Heart left ventricle (tissue), 16 donors: ENCODE measurements at regions not wholly inside any gene's neighbourhood (a gene's known extent, or its start where the extent isn't known, plus 50 kb on each side); places are given as distances from the start of the nearest gene placed in this dataset.

Experiments used
- ATAC-seq, 4 donors: fragments of 200-7000 bp; cut with Tn5 transposase; one replicate each; pipeline ENCODE4 v1.9.1; 2020 to 2022; ENCODE audit warnings: moderate library complexity in 4 of 4, mild to moderate bottlenecking in 3 of 4, moderate number of reproducible peaks in 1 of 4
- DNase-seq, 5 donors: peaks; one replicate each; pipeline ENCODE4 v3.0.0-alpha.2; 2020
- H3K27ac ChIP-seq, 12 donors: fragments of 200-600 bp; sonication (generic) in 4 of 12; one replicate each; pipeline versions ENCODE4 v1.5.0 to v1.8.0; 2016 to 2022; ENCODE audit warnings: mild to moderate bottlenecking in 2 of 12
- H3K27me3 ChIP-seq, 9 donors: fragments of 200-600 bp; sonication (generic) in 2 of 9; one replicate each; pipeline versions ENCODE4 v1.5.1 to v1.8.0; 2016 to 2022; ENCODE audit warnings: mild to moderate bottlenecking in 3 of 9
- H3K36me3 ChIP-seq, 9 donors: fragments of 200-600 bp; sonication (generic) in 2 of 9; one replicate each; pipeline versions ENCODE4 v1.5.0 to v1.8.0; 2018 to 2022; ENCODE audit warnings: mild to moderate bottlenecking in 2 of 9
- H3K4me1 ChIP-seq, 12 donors: fragments of 200-600 bp; sonication (generic) in 4 of 12; one replicate each; pipeline versions ENCODE4 v1.5.0 to v1.8.0; 2016 to 2022; ENCODE audit warnings: mild to moderate bottlenecking in 3 of 12
- H3K4me3 ChIP-seq, 12 donors: fragments of 200-600 bp; sonication (generic) in 4 of 12; one replicate each; pipeline versions ENCODE4 v1.5.0 to v1.8.0; 2017 to 2022; ENCODE audit warnings: mild to moderate bottlenecking in 9 of 12, moderate library complexity in 4 of 12
- H3K9me3 ChIP-seq, 12 donors: fragments of 200-600 bp; sonication (generic) in 4 of 12; one replicate each; pipeline versions ENCODE4 v1.5.0 to v1.8.0; 2016 to 2022; ENCODE audit warnings: mild to moderate bottlenecking in 1 of 12
- POLR2A ChIP-seq, 2 donors: fragments of 450-650 bp; IDR thresholded peaks; one replicate each; pipeline ENCODE4 v1.6.1; 2017; ENCODE audit warnings: antibody characterized with exemption in 2 of 2, mild to moderate bottlenecking in 2 of 2, moderate library complexity in 2 of 2
- WGBS, 4 donors: extraction: QIAGEN DNeasy Blood & Tissue Kit in 2 of 4; methylation state at CpG; one replicate each; pipeline versions ENCODE4 v1.1.5 to v1.1.7; 2013 to 2018; 5-methylcytosine and 5-hydroxymethylcytosine counted together
- intact Hi-C, 10 donors: fragments of 100-400 bp; cut with DNase I; formaldehyde crosslinking; loops; one replicate each; pipeline versions ENCODE4 v1.11.1 to v1.14.2; 2022
- TF ChIP-seq, protein P1 (sequence below), 12 donors: fragments of 200-600 bp; sonication (generic) in 4 of 12; IDR thresholded peaks; one replicate each; pipeline versions ENCODE4 v1.5.0 to v1.8.0; 2018 to 2022; ENCODE audit warnings: antibody characterized with exemption in 12 of 12, mild to moderate bottlenecking in 5 of 12
- donor health status: ischemic (EF 13 %, LVEDD 7.1; RV severe dilation, severe dysfunction).
- donor health status: healthy with polysubstance abuse.
- donor health status: DM: no; HTN: yes; CAD: no.
- donor health status: DM: no; HTN: no; CAD: no.
- donor health status: ischemic (EF 25% LVEDD 6.9; RV normal size, moderate dysfunction).
- donor health status: ischemic (EF 25% LVEDD 5.7; RV mildly dilated, moderate dysfunction).
- donor health status: healthy.
- donor health status: DM: yes; HTN: yes; CAD: no.
- donor health status: ischemic (EF 35%, LVEDD 5.7; RV mildly dilated, moderate dysfunction).
- donor health status: nonischemic (EF 11% LVEDD 7.7; RV severe dilation, severe dysfunction).
- donor health status: DM: yes; HTN: yes; CAD: no.
- donor health status: PGD.
- donor health status: ischemic (EF 29% LVEDD 5.4; RV normal size, mild dysfunction).
- donor health status: nonischemic (EF 23%, LVEDD 6.1; RV moderate dilation, normal function).

DNA sequence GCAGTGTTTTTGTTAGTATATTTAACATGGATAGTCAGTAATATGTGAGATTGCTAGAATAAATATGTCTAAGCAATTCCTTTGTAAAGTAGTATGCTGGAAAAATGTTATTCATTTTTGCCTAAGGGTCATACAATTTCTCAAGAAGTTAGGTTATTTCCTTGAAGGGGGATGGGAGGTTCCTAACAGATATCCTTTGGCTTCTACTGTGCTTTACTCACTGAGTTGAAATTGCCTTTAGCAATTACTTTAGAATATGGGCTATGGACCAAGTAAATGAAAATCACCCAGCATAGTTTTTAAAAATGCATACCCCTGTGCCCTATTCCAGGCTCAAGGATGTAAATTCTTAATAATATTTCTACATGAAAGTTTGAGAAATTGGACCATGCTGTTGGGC, 1386.4 kb upstream of the SLC39A10 start:
- Histone ChIP-seq H3K27ac (no peak overlapping the region), H3K4me3 (no peak overlapping the region), H3K9me3 (no peaks in the 10 kb centered on the region), H3K36me3 (no peaks in the 10 kb centered on the region), H3K27me3 (no peaks in the 10 kb centered on the region), H3K4me1 (no peaks in the 10 kb centered on the region)
- ATAC-seq (no peak), DNase-seq (no peak)
- intact Hi-C loops, result no loop called here
- TF ChIP-seq, protein P1, sequence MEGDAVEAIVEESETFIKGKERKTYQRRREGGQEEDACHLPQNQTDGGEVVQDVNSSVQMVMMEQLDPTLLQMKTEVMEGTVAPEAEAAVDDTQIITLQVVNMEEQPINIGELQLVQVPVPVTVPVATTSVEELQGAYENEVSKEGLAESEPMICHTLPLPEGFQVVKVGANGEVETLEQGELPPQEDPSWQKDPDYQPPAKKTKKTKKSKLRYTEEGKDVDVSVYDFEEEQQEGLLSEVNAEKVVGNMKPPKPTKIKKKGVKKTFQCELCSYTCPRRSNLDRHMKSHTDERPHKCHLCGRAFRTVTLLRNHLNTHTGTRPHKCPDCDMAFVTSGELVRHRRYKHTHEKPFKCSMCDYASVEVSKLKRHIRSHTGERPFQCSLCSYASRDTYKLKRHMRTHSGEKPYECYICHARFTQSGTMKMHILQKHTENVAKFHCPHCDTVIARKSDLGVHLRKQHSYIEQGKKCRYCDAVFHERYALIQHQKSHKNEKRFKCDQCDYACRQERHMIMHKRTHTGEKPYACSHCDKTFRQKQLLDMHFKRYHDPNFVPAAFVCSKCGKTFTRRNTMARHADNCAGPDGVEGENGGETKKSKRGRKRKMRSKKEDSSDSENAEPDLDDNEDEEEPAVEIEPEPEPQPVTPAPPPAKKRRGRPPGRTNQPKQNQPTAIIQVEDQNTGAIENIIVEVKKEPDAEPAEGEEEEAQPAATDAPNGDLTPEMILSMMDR (IDR thresholded peaks at IDR 0.05), result no peak
- TF ChIP-seq POLR2A (IDR thresholded peaks at IDR 0.05), result no peak

DNA sequence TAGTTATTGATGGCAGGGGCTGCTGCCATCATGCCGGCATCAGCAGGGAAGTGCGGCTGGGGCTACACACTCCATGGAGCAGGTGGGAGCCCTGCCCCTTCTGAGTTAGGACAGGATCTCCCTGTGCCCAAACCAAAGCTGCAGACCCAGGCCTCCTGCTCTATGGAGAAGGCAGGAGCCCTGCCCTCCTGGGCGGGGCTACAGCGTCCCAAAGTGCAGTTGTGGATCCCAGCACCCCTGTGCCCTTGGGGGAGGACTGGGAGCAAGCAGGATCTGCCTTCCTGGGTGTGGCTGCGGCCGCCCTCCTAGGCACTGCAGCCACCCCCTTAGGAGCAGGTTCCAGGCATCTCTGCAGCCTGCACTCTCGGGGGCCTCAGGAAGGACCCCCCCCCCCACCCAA, 1392.4 kb upstream of the SLC39A10 start:
- DNase-seq, result no peak
- Histone ChIP-seq H3K27me3 (no peaks in the 10 kb centered on the region), H3K4me1 (no peaks in the 10 kb centered on the region), H3K27ac (no peak overlapping the region), H3K4me3 (no peak overlapping the region), H3K36me3 (no peaks in the 10 kb centered on the region), H3K9me3 (no peaks in the 10 kb centered on the region)
- 78 to 96% (median 83%) methylated on average over 2 to 7 of the region's 7 CpGs for WGBS, 4 donors
- intact Hi-C loops, result no loop called here
- TF ChIP-seq, protein P1 (IDR thresholded peaks at IDR 0.05), result no peak
- ATAC-seq, result no peak

DNA sequence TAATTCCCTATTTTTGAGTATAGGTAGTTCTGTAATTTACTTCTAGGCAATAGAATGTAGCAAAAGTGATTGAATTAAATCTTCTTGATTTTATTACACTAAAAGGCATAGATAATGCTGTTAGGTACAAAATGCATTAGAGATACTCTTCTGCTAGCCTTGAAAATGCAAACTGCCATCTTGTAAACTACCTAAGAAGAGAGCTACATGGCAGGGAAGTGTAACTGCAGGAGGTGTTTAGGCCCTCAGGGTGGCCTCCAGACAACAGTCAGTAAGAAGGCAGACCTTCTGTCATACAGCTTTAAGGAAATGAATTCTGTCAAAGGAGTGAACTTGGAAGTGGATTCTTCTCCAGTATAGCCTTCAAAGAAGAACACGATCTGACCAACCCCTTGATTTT, 1396.8 kb upstream of the SLC39A10 start:
- TF ChIP-seq, protein P1 (IDR thresholded peaks at IDR 0.05), result no peak
- no peak for TF ChIP-seq POLR2A (IDR thresholded peaks at IDR 0.05)
- H3K27ac ChIP-seq, result no peak overlapping the region
- ATAC-seq (no peak), DNase-seq (no peak)
- no peaks in the 10 kb centered on the region for H3K4me1 ChIP-seq
- no peaks in the 10 kb centered on the region for H3K9me3 ChIP-seq
- no peaks in the 10 kb centered on the region for H3K36me3 ChIP-seq
- H3K4me3 ChIP-seq, result no peak overlapping the region
- WGBS, 4 donors, result 70 to 86% (median 81%) methylated on average over 1 of the region's 1 CpG
- H3K27me3 ChIP-seq, result no peaks in the 10 kb centered on the region
- intact Hi-C loops, result no loop called here

DNA sequence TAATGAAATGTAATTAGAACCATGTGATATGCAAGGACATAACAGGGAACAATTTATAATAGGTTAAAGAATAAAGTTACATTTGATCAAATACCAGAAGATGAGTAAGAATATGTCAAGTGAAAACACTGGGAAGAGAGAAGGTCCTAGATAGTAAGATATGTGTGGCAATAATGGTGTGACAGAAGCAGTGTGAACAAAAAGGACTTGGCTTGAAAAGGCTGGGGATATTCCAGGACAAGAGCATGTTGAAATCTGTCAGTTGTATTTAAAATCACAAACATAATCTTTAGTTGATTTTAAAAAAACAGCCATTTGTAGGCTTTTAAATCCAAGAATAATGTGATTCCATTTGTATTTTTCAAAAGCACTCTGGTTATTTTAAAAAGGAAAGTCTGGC, 1399.9 kb upstream of the SLC39A10 start:
- Histone ChIP-seq H3K27ac (no peak overlapping the region), H3K27me3 (no peaks in the 10 kb centered on the region), H3K4me1 (no peaks in the 10 kb centered on the region), H3K9me3 (no peaks in the 10 kb centered on the region), H3K36me3 (no peaks in the 10 kb centered on the region), H3K4me3 (no peak overlapping the region)
- DNase-seq (no peak), ATAC-seq (no peak)
- intact Hi-C loops, result no loop called here
- TF ChIP-seq, protein P1 (IDR thresholded peaks at IDR 0.05), result no peak
- no peak for TF ChIP-seq POLR2A (IDR thresholded peaks at IDR 0.05)
